Caki2 (cell line): ENCODE measurements at regions not wholly inside any gene's neighbourhood (a gene's known extent, or its start where the extent isn't known, plus 50 kb on each side); places are given as distances from the start of the nearest gene placed in this dataset.
"Not testable (repeated sequence)": the region's sequence is repeated elsewhere in the genome, so short reads cannot be mapped to it uniquely, and the experiment has no call there.

ENCODE experiments used
- DNase-seq: peaks from one replicate; pipeline ENCODE4 v3.0.0-alpha.2; 2015; ENCODE audit warnings: low read depth
- in situ Hi-C: cut with HindIII; loops from 2 replicates; pipeline ENCODE4 v1.10.0; 2016; ENCODE audit warnings: low sequenced_read_pairs, low pct_unique_long_range_greater_than_20kb, mixed read lengths

DNA sequence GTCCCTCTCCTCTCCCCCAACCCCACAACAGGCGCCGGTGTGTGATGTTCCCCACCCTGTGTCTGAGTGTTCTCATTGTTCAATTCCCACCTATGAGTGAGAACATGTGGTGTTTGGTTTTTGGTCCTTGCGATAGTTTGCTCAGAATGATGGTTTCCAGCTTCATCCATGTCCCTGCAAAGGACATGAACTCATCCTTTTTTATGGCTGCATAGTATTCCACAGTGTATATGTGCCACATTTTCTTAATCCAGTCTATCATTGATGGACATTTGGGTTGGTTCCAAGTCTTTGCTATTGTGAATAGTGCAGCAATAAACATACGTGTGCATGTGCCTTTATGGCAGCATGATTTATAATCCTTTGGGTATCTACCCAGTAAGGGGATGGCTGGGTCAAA lies 90.5 kb upstream of the CTBP2 start:
- DNase-seq, in situ Hi-C loops: not testable (repeated sequence)

DNA sequence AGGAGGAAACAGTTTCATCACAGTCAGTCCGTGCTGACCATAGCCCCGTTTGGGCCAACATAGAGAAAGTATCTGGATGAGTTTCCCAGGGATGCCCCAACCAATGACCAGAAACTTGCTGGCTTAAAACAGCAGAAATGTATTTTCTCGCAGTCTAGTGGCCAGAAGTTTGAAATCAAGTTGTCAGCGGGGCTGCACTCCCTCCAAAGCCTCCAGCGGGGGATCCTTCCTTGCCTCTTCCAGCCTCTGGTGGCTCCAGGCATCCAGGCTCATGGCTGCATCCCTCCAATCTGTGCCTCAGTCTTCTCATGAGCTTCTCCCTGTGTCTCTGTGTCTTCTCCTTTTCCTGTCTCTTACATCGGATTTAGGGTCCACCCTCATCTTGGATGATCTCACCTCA lies 89.6 kb upstream of the CTBP2 start:
- in situ Hi-C loops: no loop called here
- DNase-seq: no peak

GRCh38 chr10:125248489-125248888 lies 88.1 kb upstream of the CTBP2 start:
- in situ Hi-C loops: no loop called here
- no peak for DNase-seq

GRCh38 chr10:125247576-125247975 lies 87.2 kb upstream of the CTBP2 start:
- DNase-seq: no peak
- in situ Hi-C loops: no loop called here

DNA sequence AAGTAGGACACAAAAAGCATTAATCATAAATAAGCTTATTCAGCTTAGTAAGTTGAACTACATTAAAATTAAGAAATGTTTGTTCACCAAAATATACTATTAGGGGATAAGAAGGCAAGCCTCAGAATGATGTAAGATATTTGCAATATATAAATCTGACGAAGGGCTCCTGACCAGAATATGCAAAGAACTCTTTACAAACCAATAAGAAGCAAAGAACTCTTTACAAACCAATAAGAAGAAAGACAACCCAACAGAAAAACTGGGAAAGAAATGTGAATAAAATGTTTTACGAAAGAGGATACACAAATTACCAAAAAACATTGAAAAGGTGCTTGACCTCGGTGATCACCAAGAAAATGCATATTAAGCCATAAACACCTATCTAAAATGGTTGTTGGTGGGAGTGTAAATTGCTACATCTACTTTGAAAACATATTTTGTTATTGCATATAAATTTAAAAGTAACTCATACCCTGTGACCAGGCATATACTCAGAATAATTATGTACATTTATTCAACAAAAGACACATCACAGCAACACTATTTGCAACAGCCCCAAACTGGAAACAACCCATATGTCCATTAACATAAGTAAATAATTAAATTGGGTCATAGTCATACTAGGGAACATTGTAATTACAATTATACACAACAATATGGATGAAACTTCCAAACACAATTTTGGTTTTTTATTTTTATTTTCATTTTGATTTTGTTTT lies 83.3 kb upstream of the CTBP2 start:
- DNase-seq: no peak
- in situ Hi-C loops: no loop called here

DNA sequence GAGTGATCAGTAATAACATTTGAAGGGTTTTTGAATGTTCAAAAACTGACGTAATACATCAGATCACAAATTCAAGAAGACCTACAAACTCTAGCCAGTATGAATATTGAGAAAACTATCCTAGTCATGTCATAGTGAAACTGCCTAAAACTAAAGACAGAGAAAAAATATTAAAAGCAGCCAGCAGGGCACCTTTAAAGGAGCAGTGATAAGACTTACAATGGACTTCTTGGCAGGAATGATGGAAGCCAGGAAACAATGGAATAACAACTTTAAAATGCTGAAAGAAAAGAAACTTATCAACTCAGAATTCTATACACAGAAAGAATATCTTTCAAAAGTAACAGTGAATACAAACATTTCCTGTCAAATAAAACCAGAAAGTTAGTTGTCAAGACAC lies 78.3 kb upstream of the CTBP2 start:
- DNase-seq: no peak
- in situ Hi-C loops: no loop called here

DNA sequence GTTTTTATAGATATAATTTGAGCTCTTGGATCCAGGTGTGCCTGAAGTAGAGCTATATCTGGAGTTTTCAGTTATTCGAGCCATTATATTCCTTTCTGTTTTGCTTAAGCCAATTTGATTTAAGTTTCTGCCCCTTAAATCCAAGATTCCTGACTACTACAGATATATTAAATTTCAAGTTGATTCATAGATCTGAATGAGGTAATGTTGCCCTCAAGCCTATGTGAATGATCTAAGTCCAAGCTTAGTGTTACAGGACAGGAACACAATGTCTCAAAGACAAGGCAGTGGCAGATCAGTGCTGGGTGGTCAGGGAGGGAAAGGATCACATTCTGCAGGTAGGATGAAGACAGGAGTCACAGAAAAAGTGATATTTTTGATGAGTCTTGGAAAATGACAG lies 75.7 kb upstream of the CTBP2 start:
- no peak for DNase-seq
- in situ Hi-C loops: no loop called here

DNA sequence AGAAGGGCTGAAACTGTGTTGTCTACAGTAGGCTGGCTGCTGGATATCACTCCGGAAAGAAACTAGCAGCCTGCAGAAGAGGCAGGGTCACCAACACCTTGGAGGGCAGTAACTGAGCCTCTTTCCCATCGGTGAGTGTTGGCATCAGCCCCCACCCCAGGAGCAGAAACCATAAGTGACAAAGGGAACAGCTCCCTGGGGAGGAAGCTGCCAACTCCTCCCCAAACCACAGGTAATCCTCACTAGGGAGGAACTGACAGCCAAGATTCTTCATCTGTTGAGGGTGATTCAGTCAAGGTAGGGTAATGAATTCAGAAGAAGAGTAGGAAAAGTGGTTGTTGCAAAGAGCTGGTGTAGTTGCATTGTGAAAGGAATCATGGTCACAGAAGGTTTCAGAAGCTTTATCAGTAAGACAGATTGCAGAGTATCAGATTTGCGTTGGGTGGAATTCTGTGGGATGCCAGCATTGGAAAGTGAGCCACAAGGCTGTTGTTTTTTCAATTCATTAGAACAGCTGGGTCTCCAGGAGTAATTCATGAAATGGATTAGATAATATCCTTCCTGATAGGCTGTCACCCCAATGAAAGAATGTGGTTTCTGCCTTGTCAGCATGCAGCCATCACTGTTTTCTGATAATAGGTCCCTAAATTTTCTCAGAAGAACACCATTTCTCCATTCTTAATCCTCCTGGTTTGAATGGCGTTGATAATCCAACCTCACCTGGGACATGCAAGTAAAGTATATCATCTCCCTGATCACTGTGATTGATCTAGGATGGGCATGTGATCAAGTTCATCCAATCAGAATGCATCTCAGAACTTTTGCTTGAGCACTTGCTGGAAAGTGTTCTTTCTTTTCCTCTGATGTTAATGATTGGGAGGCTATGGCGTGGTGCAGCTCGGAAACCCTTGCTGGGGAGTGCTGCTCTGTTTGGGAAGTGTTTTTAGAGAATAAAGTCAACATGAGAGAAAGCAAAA lies 75.0 kb upstream of the CTBP2 start:
- in situ Hi-C loops: no loop called here

DNA sequence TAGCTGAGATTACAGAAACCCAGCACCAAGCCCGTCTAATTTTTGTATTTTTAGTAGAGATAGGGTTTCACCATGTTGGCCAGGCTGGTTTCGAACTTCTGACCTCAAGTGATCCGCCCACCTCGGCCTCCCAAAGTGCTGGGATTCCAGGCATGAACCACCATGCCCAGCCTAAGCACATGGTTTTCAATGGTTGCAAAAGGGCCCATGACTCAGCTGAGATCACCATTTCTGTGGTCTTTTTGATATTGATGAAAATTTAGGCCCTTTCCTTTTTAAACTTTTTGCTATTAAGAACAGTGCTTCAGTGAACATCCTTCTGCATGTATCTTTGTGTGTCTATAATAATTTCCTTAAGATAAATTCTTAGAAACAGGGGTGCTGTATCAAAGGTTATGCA lies 74.2 kb upstream of the CTBP2 start:
- in situ Hi-C loops, DNase-seq: not testable (repeated sequence)

More for the DNA sequence above, 75.0 kb upstream of the CTBP2 start:
- DNase-seq: no peak

- DNase-seq: no peak
- in situ Hi-C loops: no loop called here
Observed at GRCh38 chr10:125233726-125234125, 73.4 kb upstream of the CTBP2 start.

GRCh38 chr10:125232841-125233240 lies 72.5 kb upstream of the CTBP2 start:
- peak; percentile 42 for DNase-seq
- in situ Hi-C loops: no loop called here

GRCh38 chr10:125231813-125232475 lies 71.6 kb upstream of the CTBP2 start:
- in situ Hi-C loops: no loop called here

GRCh38 chr10:125231116-125231812 lies 70.9 kb upstream of the CTBP2 start:
- in situ Hi-C loops: no loop called here
- peak; percentile 88 for DNase-seq

More at GRCh38 chr10:125231813-125232475, 71.6 kb upstream of the CTBP2 start:
- no peak for DNase-seq

DNA sequence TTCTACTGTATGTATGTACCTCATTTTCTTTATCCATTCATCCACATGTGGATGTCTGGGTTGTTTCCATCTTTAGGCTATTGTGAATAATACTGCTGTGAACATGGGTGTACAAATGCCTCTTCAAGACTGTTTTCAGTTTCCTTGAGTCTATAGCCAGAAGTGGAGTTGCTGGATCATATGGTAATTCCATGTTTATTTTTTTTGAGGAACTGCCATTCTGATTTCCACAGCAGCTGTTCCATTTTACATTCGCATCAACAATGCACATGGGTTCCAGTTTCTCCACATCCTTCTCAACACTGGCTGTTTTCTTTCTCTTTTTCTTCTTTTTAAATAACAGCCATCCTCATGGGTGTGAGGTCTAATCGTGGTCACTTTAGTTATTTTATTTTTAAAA lies 69.9 kb upstream of the CTBP2 start:
- in situ Hi-C loops: no loop called here

DNA sequence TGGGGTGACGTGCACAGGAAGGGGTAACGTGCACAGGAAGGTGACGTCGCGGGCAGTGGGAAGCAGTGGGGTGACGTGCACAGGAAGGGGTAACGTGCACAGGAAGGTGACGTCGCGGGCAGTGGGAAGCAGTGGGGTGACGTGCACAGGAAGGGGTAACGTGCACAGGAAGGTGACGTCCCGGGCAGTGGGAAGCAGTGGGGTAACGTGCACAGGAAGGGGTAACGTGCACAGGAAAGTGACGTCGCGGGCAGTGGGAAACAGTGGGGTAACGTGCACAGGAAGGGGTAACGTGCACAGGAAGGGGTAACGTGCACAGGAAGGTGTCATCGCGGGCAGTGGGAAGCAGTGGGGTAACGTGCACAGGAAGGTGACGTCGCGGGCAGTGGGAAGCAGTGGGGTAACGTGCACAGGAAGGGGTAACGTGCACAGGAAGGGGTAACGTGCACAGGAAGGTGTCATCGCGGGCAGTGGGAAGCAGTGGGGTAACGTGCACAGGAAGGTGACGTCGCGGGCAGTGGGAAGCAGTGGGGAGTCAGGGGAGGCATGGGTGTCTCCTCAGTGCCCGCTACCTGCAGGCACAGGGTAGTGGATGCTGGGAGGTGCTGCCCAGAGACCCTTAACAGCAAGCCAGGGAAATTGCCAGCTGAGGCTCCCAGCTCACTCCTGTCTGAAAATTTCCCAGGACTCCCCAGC lies 68.0 kb upstream of the CTBP2 start:
- in situ Hi-C loops, DNase-seq: not testable (repeated sequence)

More for the DNA sequence above, 69.9 kb upstream of the CTBP2 start:
- no peak for DNase-seq

GRCh38 chr10:125227546-125227945 lies 67.2 kb upstream of the CTBP2 start:
- no peak for DNase-seq
- in situ Hi-C loops: no loop called here

DNA sequence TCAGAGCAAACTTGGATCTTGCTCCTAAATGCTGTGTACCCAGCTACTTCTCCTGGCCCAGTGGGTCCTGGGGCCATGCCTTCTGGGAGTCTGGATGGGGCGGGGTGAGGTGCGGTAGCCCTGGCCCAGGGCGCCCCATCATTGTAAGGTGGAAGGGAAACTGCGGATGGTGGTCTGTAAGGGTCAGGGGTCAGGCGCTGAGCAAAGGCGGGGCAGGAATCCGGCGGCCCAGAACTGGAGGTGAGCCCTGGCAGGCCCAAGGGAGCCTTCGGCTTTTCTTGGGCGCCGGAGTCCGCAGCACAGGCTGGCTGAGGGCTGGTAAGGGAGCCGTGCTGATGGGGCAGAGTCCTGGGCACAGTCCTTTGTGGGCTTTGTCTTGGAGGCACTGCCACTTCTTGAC lies 66.5 kb upstream of the CTBP2 start:
- no peak for DNase-seq

DNA sequence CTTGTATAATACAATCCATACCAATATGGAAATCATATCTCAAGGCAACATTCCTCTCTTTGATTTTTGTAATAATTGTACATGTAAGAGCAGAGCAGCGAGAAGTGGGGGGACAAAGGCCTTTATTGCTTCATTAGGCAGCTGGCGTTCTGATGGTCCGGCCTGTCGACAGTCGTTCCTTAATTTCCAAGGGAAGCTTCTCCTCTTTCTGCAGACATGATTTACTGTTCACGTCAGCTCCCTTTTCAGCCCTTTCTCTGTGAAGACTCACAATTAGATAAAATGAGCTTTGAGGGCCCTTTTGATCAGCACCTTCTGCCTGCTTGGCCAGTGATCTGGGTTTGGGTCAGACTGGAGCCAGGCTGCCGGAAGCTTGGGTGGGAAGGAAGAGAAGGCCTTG lies 65.6 kb upstream of the CTBP2 start:
- DNase-seq: no peak
- in situ Hi-C loops: no loop called here

More for the DNA sequence above, 66.5 kb upstream of the CTBP2 start:
- in situ Hi-C loops: no loop called here
